NCI-H2227 treated with DMSO at 0.1 percent for 48 hours (cell line): ENCODE measurements at regions not wholly inside any gene's neighbourhood (a gene's known extent, or its start where the extent isn't known, plus 50 kb on each side); places are given as distances from the start of the nearest gene placed in this dataset.

Source experiments
- DNase-seq: peaks from one replicate; lab custom pipeline; 2025; lab: John Stamatoyannopoulos, UW

DNA sequence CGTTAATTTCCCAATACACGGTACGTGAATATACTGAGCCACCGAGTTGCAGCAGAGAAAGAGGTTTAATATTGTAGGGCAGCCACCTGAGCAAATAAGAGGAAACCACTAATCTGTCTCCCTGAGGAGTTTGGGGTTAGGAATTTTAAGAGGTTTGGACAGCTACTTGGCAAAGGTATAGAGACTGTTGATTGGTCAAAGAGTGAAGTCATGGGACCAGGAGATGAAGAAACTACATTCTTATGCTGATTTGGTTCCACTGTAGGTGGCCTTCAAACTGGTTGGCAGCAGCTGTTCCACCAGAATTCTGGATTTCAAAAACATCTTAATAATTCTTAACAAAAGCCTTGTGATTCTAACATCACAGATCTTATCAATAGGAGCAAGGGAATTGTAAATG is 485.4 kb upstream of the PRMT6 start:
- no peak for DNase-seq

DNA sequence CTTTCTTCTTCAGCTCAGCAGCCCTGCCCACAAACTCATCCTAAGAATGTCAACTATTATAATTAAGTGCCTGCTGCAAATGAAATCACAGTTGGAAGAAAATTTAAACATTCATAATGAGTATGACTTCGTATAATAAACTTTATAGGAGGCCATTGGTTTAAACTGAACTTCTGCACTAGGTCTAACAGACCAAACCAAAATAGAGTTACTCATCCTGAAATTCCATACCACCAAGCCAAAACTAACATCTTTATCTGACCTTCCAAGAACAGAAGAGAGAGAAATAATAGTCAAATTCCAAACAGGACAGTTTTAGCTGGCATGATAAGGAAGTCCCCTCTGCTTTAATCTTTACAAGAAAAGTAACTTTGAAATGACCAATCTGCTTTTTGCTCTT is 472.4 kb upstream of the PRMT6 start:
- no peak for DNase-seq

DNA sequence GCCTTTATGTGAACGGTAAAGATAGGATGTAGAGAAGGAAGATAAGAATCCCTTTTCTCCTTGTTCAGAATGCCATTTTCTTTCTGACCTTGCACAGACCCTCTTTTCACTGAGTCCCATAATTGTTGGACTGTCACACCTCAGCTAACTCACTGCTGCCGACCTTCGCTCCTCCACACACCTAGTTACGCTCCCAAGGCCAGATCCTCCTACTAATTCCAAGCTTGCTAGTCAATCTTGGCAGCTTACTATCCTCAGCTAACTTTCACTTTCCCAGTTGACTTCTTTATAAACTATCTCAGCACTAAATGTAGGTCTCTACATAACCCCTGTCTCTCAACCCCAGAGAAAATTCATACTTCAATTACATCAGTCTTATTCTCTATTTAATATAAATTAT is 471.8 kb upstream of the PRMT6 start:
- DNase-seq, result no peak

DNA sequence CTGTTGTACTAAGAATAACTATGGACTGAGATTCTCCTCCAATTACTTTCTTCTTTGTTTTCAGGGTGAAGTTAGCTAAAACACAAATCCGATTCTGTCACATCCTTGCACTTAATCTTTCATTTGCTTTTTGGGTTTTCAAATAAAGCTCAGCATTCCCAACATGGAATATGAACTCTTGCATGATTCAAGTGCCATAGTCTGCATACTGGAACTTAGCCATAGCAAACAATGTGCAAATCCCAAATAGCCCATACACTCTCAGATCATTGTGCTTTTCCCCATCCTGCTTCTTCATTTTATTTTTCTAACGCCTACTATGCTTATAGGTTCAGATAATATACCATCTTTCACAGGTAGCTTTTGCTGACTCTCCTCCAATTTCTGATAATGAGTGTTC is 455.8 kb upstream of the PRMT6 start:
- no peak for DNase-seq

DNA sequence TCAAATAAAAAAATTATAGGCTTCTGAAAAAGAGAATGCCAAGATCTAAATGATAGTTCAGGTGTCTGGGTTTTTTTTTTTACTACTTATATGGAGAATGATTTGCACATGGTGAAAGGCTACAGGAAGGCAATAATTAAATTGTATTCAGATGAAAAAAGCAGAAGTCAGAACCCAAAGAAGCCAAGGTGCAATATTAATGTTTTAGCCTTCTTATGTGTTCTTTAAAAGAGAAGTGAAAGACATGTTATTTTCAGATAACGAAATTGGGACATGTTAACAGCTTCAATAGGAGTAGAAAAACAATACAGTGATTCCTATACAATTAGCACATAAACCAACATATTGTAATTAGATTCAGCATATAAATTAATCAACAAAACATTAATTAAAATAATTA is 452.9 kb upstream of the PRMT6 start:
- no peak for DNase-seq

DNA sequence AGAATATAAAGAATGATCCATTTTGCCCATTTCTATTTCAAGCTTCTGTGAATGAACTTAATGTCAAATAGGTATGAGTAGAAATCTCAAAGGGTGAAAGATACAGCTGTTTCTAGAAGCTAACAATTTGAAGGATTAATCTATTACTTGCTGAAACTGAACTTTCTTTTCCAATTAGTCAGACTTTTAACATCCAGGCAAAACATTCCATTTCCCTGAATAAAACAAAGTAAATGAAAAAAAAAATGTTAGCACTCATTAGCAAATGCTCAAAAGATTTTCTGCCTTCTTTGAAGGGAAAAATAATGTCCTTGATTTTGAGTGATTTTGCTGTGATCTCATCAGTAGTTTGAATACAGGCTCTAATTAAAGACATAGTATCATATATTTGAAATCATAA is 447.6 kb upstream of the PRMT6 start:
- DNase-seq, result no peak

DNA sequence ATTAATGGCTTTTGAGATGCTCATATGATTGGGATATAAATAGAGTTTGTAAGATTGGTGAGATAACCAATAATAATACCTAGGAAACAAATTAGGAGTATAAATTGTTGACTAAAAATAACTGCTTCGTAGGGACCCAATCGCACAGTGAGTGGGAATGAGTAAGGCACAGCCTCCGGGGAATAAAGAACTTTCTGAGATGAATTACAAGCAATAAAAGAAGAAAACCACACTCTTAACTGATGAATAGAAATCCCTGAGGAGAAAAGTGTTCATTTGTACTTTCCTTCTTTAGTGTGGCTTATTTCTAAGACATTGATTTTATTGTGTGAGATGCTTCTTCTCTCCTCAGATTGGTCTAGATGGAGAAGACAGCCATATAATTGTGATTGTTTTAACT is 443.4 kb upstream of the PRMT6 start:
- no peak for DNase-seq

DNA sequence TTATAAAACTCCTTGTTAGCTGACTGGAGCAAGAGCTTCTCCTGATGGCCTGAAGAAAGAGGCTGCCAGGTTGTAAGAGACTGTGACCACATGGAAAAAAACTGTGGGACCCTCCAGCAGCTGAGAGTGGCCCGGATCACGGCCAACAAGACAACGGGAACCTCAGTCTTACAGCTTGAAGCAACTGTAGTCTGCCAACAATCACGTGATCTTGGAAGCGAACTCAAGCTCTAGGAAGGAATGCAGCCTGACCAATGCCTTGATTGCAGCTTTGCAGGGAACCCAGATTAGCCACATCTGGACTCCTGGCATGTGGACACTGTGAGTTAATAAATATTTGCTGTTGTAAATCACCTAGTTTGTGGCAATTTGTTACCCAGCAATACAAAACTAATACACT is 442.6 kb upstream of the PRMT6 start:
- no peak for DNase-seq

DNA sequence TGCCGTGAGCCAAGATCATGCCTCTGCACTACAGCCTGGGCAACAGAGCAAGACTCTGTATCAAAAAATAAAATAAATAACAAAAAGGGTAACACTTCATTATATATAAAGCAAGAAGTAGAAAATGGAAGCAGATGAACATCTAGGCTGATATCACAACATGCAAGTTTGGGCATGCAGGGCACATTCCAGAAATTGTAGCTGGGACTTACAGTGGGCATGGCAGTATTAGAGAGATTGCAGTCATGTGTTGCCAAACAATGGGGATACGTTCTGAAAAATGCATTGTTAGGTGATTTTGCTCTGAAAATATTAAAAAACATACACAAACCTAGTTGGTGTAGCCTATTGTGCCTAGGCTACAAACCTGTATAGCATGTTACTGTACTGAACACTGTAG is 441.0 kb upstream of the PRMT6 start:
- no peak for DNase-seq

DNA sequence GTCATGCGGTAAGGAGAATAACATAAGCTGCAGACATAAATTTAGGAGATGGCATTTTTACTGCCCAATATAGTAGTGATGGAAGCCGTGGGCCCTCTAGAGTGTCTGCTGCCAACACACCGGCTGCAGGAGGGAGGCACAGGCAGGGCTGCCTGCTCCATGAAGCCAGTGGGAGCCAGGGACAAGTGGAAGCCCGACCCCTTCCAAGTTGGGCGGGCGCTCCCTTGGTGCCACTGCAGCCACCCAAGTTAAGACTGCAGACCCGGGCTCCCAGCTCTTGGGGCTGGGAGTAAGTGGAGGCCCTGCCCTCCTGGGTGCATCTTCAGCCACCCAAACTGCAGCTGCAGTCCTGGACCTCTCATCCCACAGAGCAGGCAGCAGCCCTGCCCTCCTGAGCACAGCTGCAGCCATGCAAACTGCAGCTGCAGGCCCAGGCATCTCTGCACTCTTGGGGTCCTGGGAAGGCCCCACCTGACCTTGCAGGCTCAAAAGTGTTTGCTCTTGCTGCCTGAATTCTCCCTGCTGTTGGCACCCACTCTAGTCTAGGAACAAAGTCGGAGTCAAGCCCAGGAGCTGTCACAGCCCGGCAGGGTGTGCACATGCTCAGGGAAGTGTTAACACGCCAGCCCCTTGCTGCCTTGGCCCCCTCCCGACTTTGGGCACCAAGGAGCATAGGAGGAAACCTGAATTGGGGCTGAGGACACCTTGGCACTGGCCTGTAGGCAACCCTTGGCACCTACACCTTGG is 437.2 kb upstream of the PRMT6 start:
- no peak for DNase-seq

DNA sequence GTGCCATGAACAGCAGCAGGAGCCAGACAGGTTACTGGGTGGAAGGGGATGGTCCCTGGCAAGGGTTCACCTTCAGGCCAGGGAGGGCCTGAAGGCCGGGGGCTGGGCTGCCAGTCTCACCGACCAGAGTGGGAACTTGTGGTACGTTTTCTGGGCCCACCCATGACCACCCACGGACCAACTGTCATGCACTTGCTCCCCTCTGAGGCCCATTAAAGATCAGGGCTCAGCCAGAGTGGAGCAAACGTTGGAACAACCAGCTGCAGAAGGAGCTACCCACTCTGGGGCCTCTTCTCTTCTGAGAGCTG is 436.7 kb upstream of the PRMT6 start:
- DNase-seq, result no peak

DNA sequence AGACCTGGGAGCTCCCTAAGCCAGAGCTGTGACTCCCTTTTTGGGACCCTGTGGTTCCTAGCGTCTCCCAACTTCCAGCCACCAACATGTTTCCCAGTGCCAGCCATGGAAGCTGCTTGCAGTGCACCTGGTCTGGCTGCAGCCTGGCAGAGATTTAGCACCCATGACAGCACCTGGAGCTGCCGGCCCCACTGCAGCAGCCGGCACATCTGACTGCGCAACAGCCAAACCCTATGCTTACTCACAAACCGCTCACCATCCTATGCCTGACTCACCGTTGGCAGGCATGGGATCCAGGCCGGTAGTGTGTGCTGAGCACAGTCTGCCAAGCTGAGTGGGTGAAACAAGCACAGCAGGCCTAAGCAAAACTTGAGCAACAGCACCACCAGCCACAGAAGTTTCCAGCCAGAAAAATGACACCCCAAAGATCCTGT is 435.9 kb upstream of the PRMT6 start:
- DNase-seq, result no peak

DNA sequence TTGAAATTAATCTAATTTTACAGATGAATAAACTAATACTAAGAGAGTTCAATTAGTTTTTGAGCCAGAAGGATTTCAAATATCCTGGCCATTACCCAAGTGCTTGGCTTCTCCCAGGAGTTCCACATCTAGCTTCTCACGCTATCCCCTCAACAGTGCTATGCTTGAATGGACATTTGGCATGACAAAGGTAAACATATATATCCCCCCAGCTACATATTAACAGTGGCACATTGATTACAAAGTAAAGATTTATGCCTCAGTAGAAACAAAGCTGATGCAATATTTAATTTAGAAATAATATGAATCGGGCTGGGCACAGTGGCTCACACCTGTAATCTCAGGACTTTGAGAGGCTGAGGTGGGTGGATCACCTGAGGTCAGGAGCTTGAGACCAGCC is 434.6 kb upstream of the PRMT6 start:
- DNase-seq, result no peak

DNA sequence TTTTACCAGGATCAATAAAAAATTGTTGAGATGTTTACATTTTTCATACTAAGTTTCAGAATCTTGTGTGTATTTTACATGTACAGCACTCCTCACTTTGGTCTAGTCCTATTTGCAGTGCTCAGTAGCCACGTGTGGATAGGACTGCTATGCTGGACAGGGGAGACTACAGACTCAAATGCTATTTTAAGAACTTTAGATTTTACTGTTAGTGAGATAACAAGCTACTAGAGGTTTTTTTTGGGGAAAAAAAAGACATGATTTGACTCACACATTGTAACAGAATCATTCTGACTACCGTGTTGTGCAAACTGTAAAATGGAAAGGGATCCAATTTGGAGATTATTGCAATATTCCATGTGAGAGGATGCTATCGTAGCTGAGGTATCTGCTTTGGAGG is 418.9 kb upstream of the PRMT6 start:
- DNase-seq, result no peak

DNA sequence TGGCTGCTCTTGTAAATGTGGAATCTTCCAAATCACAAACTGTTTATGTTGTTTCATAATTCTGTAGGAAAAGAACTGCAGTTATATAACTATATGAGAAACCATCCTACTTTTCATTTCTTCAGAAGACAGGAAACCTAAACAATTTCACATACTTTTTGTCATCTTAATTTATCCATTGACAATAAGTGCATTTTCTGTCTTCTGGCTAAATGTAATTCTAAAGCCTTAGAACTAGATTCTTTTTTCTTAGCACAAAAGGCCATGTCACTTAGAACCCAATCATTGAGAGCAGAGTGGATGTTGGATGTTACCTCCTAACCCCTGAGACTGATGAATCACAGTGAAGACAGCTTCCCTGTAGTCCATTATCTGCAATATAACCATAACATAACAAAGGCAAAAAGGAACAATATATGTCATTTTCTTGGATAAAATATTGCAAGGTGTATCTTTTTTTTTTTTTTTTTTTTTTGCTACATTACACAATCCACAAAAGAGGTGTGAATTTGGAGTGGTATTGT is 410.2 kb upstream of the PRMT6 start:
- no peak for DNase-seq

DNA sequence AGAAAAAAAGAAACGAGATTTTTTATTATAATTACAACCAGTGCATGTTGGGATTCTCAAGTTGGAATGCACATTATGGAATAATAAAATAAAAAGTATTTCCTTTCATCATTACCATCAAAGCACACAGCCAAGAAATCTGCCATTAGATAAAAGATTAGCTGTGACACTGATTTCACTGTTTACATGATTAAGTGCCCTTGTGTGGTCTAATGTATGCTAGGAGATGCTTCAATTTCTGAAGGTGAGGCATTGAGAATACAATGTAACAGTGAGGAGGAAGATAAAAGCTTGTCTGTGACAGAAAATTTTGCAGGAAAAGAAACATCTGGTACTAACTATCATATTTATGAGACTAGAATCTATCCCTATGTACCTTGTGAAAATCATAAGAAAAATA is 409.7 kb upstream of the PRMT6 start:
- DNase-seq, result no peak

DNA sequence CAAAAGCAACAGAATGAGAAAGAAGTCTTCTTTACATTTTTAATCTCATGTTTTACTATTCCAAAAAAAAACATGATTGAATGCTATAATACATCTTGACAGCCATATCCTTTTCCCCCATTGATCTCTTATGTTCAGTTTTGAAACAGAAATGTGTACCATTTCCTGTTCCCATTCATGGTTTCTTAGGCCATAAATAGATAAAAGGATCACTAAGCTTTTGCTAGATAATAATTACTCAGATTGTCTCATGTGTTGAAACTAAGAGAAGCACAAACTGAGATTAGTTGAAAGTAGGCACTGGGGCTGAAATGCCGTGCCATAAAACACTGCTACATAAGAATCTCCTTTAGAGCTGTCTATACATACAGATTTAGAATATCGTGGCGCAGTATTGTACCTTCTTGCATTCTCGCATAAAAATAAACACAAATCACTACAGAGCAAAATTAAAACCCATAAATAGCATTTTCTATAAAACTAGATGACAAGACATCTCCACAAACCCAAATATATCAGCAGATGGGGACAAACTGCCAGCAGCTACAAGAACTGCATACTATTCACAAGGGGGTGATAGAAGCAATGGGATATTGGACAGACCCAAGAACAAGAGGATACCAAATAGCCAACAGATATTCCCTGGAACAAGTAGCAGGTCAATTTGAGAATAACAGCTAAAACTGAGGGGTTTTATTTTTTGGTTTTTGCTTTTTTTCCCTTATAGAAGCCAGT is 405.3 kb upstream of the PRMT6 start:
- no peak for DNase-seq

DNA sequence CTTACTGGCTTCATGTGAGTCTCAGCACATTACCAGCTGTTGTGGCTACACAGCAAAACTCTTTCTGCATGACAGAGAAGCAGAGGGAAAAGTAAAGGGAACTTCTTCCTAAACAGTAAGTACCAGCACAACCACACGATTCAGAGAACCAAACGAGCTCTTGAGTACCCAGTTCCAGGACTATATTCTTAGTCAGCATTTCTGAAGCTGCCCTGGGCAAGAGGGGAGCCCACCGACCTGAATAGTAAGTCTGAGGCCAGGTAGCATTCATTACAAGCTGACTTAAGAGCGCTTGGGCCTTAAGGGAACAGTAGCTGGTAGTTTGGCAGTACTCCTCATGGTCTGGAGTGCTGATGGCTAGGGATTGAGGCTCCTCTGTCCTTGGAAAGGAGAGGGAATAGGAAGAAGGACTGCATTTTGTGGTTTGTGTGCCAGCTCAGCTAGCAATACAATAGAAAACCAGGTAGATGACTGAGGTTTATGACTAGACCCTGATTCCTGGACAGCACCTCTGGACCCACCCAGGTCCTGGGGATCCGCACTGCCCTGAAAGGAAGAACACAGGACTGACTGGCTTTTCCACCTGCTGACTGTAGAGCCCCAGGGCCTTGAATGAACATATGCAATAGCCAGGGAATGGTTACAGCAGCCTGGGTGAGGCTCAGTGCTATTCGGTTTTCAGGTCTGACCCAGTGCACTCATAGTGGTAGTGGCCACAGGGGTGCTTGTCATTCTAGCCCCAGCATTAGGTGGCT is 396.8 kb upstream of the PRMT6 start:
- no peak for DNase-seq

DNA sequence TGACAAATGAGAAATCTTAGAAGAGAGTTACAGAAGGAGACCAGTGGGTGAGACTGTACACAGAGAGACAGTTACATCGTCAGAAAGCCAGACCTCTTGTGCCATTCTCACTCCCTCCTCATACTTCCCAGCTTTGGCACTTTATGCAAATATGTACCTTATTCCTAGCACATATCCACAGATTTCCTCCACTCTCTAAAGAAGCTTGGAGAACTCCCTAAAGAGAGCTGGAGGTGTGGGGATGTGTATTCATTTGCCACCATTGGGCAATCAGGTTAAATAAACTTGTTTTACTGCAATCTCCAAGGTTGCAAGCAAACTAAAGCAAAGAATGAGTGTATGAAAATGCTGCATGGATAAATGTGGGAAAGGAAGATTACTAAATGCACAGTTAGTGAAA is 380.9 kb upstream of the PRMT6 start:
- DNase-seq, result no peak

DNA sequence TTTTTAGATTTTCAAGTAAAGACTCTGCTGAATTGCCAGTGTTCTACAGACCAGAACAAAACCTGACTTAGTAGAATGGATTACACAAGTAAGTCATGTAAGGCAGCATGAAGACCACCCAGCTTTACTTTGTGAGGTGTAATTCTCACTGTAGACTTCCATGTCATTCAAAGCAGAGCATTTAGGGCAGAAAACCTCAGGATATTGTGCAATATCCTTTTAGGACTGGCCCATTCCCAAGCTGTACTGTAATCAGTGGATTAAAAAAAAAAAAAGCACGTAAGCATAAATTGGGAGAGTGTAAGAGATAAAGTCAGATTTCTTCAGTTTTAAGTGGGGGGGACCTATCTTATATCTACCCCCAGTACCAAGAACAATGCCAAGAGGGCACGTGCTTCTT is 380.5 kb upstream of the PRMT6 start:
- no peak for DNase-seq

DNA sequence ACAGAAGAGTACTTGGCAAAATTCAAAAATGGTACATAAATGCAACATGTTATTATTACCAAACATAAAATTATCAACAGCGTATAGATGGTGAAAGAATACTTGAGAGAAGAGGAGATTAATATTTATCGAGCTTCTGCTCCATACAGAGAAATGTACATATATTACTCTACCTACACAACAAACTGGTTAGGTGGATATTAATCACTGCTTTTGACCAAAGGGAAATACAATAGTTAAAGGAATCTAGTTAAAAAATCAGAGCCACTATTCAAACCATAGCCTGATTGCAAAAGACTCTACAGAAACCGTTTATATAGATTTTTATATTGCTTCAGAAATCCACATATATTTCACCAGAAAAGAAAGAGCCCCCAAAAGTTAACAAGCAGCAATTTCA is 379.3 kb upstream of the PRMT6 start:
- no peak for DNase-seq

DNA sequence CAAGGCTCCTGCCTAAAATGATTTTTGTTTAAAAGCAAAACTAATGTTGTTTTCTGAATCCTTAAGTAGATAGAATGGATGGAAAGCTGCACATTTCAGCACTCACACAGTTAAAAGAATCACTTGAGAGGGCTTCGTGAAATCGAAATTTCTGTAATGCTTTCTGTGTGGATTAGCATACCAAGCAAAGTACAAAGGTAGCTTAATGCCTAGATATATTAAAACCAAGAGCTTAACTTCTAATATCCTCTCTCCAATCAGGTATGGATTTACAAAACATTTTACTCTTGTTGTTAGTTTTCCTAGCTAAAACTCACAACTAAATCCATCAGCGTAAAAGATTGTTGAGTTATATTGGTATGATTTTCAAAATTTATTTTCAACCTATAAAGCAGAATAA is 378.8 kb upstream of the PRMT6 start:
- DNase-seq, result no peak
